ENCODE measurements at regions not wholly inside any gene's neighbourhood (a gene's known extent, or its start where the extent isn't known, plus 50 kb on each side); places are given as distances from the start of the nearest gene placed in this dataset.

DNA sequence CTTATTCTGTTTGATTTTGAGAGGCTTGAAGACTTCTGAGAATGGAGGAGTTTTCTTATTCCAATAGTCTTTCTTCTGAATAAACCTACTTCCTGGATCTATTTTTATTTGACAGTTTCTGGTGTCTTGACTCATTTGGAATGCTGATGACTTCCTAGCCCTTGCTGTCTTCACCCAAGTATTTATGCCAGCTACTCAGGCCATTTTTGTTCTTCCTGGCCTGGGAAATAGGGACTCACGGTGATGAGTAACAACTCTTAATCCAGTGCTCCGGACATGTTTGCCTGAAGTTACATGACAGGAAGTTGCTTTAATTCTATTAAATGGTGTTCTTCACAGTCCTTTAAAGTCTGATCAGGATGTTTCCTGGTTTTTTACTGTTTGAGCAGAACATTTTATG is 272.1 kb upstream of the EYS start:
- TF ChIP-seq, protein P1, sequence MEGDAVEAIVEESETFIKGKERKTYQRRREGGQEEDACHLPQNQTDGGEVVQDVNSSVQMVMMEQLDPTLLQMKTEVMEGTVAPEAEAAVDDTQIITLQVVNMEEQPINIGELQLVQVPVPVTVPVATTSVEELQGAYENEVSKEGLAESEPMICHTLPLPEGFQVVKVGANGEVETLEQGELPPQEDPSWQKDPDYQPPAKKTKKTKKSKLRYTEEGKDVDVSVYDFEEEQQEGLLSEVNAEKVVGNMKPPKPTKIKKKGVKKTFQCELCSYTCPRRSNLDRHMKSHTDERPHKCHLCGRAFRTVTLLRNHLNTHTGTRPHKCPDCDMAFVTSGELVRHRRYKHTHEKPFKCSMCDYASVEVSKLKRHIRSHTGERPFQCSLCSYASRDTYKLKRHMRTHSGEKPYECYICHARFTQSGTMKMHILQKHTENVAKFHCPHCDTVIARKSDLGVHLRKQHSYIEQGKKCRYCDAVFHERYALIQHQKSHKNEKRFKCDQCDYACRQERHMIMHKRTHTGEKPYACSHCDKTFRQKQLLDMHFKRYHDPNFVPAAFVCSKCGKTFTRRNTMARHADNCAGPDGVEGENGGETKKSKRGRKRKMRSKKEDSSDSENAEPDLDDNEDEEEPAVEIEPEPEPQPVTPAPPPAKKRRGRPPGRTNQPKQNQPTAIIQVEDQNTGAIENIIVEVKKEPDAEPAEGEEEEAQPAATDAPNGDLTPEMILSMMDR (IDR thresholded peaks at IDR 0.05), result no peak
- no peak for TF ChIP-seq POLR2A (IDR thresholded peaks at IDR 0.05)
